Nephron (organoid): ENCODE measurements at regions not wholly inside any gene's neighbourhood (a gene's known extent, or its start where the extent isn't known, plus 50 kb on each side); places are given as distances from the start of the nearest gene placed in this dataset.

Experiments used
- H3K27ac Mint-ChIP-seq, 3 experiments: 2 replicates each; pipeline ENCODE4 v1.8.0; 2020; ENCODE audit warnings: mixed read lengths in 3 of 3, mild to moderate bottlenecking in 2 of 3, moderate library complexity in 1 of 3
- H3K27me3 Mint-ChIP-seq: 2 replicates; pipeline ENCODE4 v1.8.0; 2021; ENCODE audit warnings: low read depth, mild to moderate bottlenecking, moderate library complexity, mixed read lengths
- H3K36me3 Mint-ChIP-seq: 2 replicates; pipeline ENCODE4 v1.8.0; 2020; ENCODE audit warnings: low read depth, mixed read lengths
- H3K4me1 Mint-ChIP-seq: 2 replicates; pipeline ENCODE4 v1.8.0; 2020; ENCODE audit warnings: mixed read lengths
- H3K4me3 Mint-ChIP-seq, 3 experiments: 2 replicates each; pipeline ENCODE4 v1.8.0; 2020; ENCODE audit warnings: mild to moderate bottlenecking in 3 of 3, mixed read lengths in 3 of 3, moderate library complexity in 2 of 3
- H3K9me3 Mint-ChIP-seq: 2 replicates; pipeline ENCODE4 v1.8.0; 2020; ENCODE audit warnings: mixed read lengths
- TF ChIP-seq, protein P1 (sequence below), 3 experiments: fragments of 200-600 bp; sonication (generic); IDR thresholded peaks; one replicate each; pipeline ENCODE4 v1.5.0; 2021; ENCODE audit warnings: antibody characterized with exemption in 3 of 3; ENCODE audit not compliant: unreplicated experiment in 3 of 3

DNA sequence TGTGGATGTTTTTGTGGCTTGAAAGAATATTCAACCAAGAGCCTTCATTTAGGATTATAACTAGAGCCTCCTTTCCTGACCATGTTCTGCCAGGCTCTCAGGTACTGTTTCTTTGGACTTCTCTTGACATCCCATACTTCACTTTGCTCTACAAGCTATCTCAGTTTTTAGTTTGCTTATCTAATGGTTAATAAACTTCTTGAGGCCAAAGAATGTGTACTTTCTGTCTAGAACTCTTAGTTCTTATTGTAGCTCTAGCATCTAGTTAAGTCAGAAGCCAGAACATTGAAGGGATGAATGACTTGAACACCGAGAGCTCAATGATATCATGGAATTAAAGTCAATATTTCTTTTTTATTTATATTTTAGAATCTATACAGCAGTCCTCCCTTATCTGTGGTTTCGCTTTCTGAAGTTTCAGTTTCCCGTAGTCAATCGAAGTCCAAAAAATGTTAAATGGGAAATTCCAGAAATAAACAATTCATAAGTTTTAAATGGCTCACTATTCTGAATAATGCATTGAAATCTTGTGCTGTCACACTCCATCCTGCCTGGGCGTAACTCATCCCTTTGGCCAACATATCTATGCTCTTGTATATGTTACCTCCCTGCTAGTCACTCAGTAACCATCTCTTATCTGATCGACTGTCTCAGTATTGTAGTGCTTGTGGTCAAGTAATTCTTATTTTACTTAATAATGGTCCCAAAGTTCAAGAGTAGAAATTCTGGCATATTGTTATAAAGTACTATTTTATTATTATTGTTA is 368.6 kb upstream of the RBMS3 start:
- Mint-ChIP-seq H3K4me3 (peak overlapping the region in 1 of 3 experiments; percentile 40), H3K4me1 (peaks cover 19% of the 10 kb centered on the region), H3K27me3 (no peaks in the 10 kb centered on the region), H3K36me3 (no peaks in the 10 kb centered on the region), H3K9me3 (no peaks in the 10 kb centered on the region), H3K27ac (peak overlapping the region in 1 of 3 experiments; percentile 18)
- TF ChIP-seq, protein P1, sequence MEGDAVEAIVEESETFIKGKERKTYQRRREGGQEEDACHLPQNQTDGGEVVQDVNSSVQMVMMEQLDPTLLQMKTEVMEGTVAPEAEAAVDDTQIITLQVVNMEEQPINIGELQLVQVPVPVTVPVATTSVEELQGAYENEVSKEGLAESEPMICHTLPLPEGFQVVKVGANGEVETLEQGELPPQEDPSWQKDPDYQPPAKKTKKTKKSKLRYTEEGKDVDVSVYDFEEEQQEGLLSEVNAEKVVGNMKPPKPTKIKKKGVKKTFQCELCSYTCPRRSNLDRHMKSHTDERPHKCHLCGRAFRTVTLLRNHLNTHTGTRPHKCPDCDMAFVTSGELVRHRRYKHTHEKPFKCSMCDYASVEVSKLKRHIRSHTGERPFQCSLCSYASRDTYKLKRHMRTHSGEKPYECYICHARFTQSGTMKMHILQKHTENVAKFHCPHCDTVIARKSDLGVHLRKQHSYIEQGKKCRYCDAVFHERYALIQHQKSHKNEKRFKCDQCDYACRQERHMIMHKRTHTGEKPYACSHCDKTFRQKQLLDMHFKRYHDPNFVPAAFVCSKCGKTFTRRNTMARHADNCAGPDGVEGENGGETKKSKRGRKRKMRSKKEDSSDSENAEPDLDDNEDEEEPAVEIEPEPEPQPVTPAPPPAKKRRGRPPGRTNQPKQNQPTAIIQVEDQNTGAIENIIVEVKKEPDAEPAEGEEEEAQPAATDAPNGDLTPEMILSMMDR (IDR thresholded peaks at IDR 0.05; ENCODE audit: unreplicated experiment in 3 of 3), result no peak

DNA sequence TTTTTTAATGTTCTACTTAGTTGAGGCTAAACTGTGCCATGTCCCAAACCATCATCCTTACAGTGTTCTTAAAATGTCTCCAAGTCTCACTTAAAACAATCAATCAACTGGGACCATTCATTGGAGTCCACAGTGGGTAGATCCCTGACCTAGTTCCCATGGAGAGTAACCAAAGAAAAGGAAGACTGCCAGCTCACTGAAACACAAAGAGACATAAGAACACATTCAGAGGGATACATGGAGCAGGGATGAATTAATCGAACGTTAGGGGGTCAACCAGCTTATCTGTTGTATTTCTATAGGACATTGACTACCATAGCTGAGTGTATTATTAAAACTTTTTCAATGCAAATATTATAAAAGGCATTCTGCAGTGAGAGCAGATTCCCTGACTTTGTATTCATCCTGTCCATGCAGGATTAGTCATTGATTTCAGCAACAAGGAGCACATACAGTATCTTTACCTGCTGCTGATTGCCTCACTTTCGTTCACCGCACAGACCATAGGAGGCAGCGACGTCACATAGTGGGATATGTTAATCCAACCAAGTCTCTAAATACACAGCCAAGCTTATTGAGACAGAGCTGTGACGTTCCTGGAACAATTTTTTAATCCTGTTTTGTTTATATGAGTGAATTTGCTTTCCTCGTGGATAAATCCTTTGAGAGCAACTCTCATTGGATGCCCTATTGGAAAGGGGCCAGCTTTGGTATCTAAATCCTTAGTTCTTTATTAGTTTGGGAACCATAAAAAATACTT is 364.9 kb upstream of the RBMS3 start:
- no peaks in the 10 kb centered on the region for H3K36me3 Mint-ChIP-seq
- TF ChIP-seq, protein P1 (IDR thresholded peaks at IDR 0.05; ENCODE audit: unreplicated experiment in 3 of 3), result no peak
- H3K9me3 Mint-ChIP-seq, result no peaks in the 10 kb centered on the region
- H3K4me1 Mint-ChIP-seq, result peaks cover 19% of the 10 kb centered on the region
- no peaks in the 10 kb centered on the region for H3K27me3 Mint-ChIP-seq
- peak overlapping the region in 1 of 3 experiments; percentile 14 for H3K4me3 Mint-ChIP-seq
- H3K27ac Mint-ChIP-seq, result peak overlapping the region in 1 of 3 experiments; percentile 14

DNA sequence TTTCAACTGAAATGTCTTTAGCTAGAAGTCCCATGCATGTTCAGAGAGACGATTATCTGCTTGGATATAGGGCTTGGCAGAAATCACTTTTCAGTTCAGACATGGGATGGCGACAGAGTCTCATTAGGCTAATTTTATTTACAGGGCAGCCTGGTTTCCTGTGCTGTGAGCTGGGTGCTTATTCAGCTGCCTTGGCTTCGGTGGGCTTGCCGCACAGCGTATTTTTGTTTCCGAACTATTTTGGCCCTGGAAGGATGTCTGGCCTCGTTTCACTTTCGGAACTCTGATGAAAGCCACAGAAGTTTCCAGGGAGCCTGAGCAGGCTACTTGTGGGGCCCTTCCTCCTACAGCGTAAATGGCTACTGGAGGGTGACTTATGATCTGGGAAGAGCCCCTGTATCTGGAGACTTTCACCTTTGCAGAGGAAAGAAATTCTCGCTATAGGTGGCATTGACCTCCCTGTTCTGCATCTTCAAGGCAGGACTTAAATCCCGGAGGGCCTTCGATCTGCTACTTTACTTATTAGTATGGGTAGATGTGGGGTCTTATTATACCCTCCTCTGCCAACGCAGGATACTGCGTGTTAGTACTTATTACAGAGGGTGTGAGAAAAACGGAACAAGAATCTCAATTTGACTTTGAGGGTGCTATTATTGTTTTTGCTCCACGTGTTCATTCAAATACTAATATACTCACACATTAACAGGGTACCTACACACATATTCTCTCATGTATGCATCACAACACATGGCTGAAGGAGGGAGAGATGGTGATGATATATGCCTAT is 364.0 kb upstream of the RBMS3 start:
- TF ChIP-seq, protein P1 (IDR thresholded peaks at IDR 0.05; ENCODE audit: unreplicated experiment in 3 of 3), result peak; percentile 30 to 46 (median 38)
- Mint-ChIP-seq H3K4me1 (peaks cover 19% of the 10 kb centered on the region), H3K36me3 (no peaks in the 10 kb centered on the region), H3K27me3 (no peaks in the 10 kb centered on the region), H3K4me3 (peak overlapping the region in 2 of 3 experiments; percentile 24 to 28), H3K27ac (peak overlapping the region in 2 of 3 experiments; percentile 14), H3K9me3 (no peaks in the 10 kb centered on the region)

DNA sequence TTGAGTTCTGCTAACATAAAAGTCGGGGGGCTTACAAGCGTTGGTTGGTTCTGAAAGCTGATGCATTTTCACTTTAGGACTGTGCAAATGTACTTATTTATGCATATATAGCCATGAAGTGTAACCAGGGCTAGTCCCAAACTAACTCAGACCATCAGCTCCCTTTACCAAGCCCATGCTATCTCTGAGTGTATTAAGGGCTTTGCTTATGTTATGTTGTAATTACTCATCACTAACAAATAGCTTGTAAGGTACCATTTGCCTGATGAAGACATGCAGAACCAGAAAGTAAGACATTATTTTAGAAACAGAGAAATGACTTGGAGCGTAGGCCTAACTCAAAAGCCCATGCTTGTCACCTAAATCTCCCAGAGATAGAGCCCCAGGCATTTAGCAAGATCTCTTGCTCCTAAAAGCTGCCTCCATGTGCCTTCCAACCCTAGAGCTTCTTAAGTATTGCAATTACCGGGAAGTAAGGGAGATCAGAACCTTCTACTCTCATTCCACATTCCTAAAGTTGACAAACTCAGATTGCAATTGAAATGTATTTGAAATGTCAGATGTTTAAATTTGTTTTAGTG is 362.9 kb upstream of the RBMS3 start:
- TF ChIP-seq, protein P1 (IDR thresholded peaks at IDR 0.05; ENCODE audit: unreplicated experiment in 3 of 3), result no peak
- no peak overlapping the region for H3K27ac Mint-ChIP-seq
- H3K4me1 Mint-ChIP-seq, result peaks cover 12% of the 10 kb centered on the region

DNA sequence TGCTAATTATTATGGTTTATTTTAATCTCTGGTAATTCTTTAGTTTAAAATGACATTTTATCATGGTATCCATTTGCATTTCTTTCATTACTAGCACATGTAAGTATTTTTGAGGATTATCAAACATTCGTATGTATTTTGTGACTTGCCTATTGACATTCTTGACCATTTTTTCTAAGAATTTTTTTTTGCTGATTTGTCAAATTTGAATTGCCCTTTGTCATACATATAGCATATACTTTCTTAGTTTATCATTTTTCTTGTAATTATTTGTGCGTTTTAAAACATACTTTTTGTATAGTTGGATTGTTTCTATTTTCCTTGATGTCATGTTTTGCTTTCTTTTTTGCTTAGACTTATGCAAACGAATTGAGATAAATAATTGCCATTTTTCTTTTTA is 358.5 kb upstream of the RBMS3 start:
- H3K27ac Mint-ChIP-seq, result no peak overlapping the region
- H3K4me3 Mint-ChIP-seq, result no peak overlapping the region
- no peaks in the 10 kb centered on the region for H3K36me3 Mint-ChIP-seq
- H3K27me3 Mint-ChIP-seq, result no peaks in the 10 kb centered on the region
- H3K4me1 Mint-ChIP-seq, result no peaks in the 10 kb centered on the region
- TF ChIP-seq, protein P1 (IDR thresholded peaks at IDR 0.05; ENCODE audit: unreplicated experiment in 3 of 3), result no peak
- no peaks in the 10 kb centered on the region for H3K9me3 Mint-ChIP-seq

More for the DNA sequence above, 362.9 kb upstream of the RBMS3 start:
- Mint-ChIP-seq H3K36me3 (no peaks in the 10 kb centered on the region), H3K4me3 (no peak overlapping the region), H3K9me3 (no peaks in the 10 kb centered on the region), H3K27me3 (no peaks in the 10 kb centered on the region)
